ENCODE measurements at regions not wholly inside any gene's neighbourhood (a gene's known extent, or its start where the extent isn't known, plus 50 kb on each side); places are given as distances from the start of the nearest gene placed in this dataset.

- no peaks in the 10 kb centered on the region for H3K79me1 ChIP-seq (ENCODE audit: low read depth in 1 of 2, low read length in 2 of 2)
- H3K23ac ChIP-seq (ENCODE audit: low read depth, low read length): no peak overlapping the region
- H2BK5ac ChIP-seq (ENCODE audit: low read depth, low read length, poor library complexity, severe bottlenecking): no peak overlapping the region
- H2BK120ac ChIP-seq (ENCODE audit: low read depth, low read length): no peak overlapping the region
- H2AFZ ChIP-seq (replicated peaks; ENCODE audit: low read length, poor library complexity): no peak overlapping the region
- no peaks in the 10 kb centered on the region for H3K27me3 ChIP-seq (ENCODE audit: control insufficient read depth, insufficient read depth, low read length)
- no peak overlapping the region for H3K4me2 ChIP-seq (ENCODE audit: low read depth, low read length)
- H2AK9ac ChIP-seq (replicated peaks; ENCODE audit: low read depth, low read length, poor library complexity): no peak overlapping the region
- H3K4me3 ChIP-seq (ENCODE audit: insufficient read depth, low read depth, low read length): no peak overlapping the region
- no peaks in the 10 kb centered on the region for H3K36me3 ChIP-seq (ENCODE audit: control insufficient read depth, insufficient read depth, low read length)
- no peak overlapping the region for H4K5ac ChIP-seq (ENCODE audit: low read depth, low read length)
- ChIA-PET CTCF (no interaction called here), POLR2A (ENCODE audit: unreplicated experiment) (no interaction called here)
- no peak overlapping the region for H2AK5ac ChIP-seq (ENCODE audit: low read depth, low read length)
- 0% methylated on average over 1 of the region's 7 CpGs; no CpG with 5 or more reads in 1 of the 2 experiments for WGBS, 2 experiments (ENCODE audit: extremely low coverage in 2 of 2, insufficient read length in 1 of 2)
- H4K20me1 ChIP-seq (ENCODE audit: insufficient read depth, low read length): no peaks in the 10 kb centered on the region
- no peak overlapping the region for H4K8ac ChIP-seq (ENCODE audit: low read depth in 2 of 2, low read length in 2 of 2)
- H3K56ac ChIP-seq (ENCODE audit: extremely low read depth, insufficient read depth, low read length): no peak overlapping the region
- H3K4ac ChIP-seq (ENCODE audit: low read depth, low read length): no peak overlapping the region
- in situ Hi-C loops (cut with MboI; ENCODE audit: low sequenced_read_pairs) (no loop called here), intact Hi-C loops (cut with micrococcal nuclease) (loop anchor here (2.0 kb wide), 1 partner anchor 77 kb away; no protein-coding TSS in a partner anchor), dilution Hi-C loops (cut with HindIII; ENCODE audit: low sequenced_read_pairs, unreplicated experiment) (no loop called here)
- DNase-seq (no peak), ATAC-seq (ENCODE audit: low read depth) (no peak)
- H3K27ac ChIP-seq (ENCODE audit: insufficient read depth, low read length): no peak overlapping the region
- no peak overlapping the region for H3K9ac ChIP-seq (ENCODE audit: low read depth, low read length)
- H3K9me1 ChIP-seq (ENCODE audit: insufficient read depth, low read length): no peaks in the 10 kb centered on the region
- H2BK15ac ChIP-seq (ENCODE audit: low read depth, low read length): no peak overlapping the region
- no peak overlapping the region for H4K91ac ChIP-seq (ENCODE audit: insufficient read depth, low read depth, low read length)
- BruUV-seq (replicated peaks): no TSS peak
- no peaks in the 10 kb centered on the region for H3K4me1 ChIP-seq (ENCODE audit: control insufficient read depth, insufficient read depth, low read length)
- H3K14ac ChIP-seq (replicated peaks; ENCODE audit: low read depth, low read length): no peak overlapping the region
- no peak overlapping the region for H2BK20ac ChIP-seq (ENCODE audit: low read depth, low read length)
- H3K9me3 ChIP-seq (ENCODE audit: control insufficient read depth, insufficient read depth, low read length): peaks cover 4% of the 10 kb centered on the region
- H3K18ac ChIP-seq (ENCODE audit: low read depth, low read length): no peak overlapping the region
- TF ChIP-seq NFE2L2 (IDR thresholded peaks at IDR 0.05; ENCODE audit: low read depth, low read length) (no peak), RFX5 (IDR thresholded peaks at IDR 0.05; ENCODE audit: low read depth, low read length) (no peak), CEBPB (IDR thresholded peaks at IDR 0.05; ENCODE audit: low read depth, low read length) (no peak), BHLHE40 (IDR thresholded peaks at IDR 0.05; ENCODE audit: low read depth, low read length) (no peak), USF2 (IDR thresholded peaks at IDR 0.05; ENCODE audit: low read depth, low read length) (no peak), SMC3 (IDR thresholded peaks at IDR 0.05; ENCODE audit: low read depth, low read length) (no peak), RAD21 (IDR thresholded peaks at IDR 0.05; ENCODE audit: low read length) (no peak), POLR2A (IDR thresholded peaks at IDR 0.05; ENCODE audit: low read depth, low read length) (no peak), RCOR1 (IDR thresholded peaks at IDR 0.05; ENCODE audit: insufficient replicate concordance, low read length) (no peak), MAZ (IDR thresholded peaks at IDR 0.05; ENCODE audit: borderline replicate concordance, low read depth, low read length) (no peak), MXI1 (IDR thresholded peaks at IDR 0.05; ENCODE audit: borderline replicate concordance, low read depth, low read length) (no peak), ELK1 (IDR thresholded peaks at IDR 0.05; ENCODE audit: borderline replicate concordance, low read depth, low read length) (no peak), MAFK (IDR thresholded peaks at IDR 0.05; ENCODE audit: low read depth, low read length) (no peak), CHD1 (IDR thresholded peaks at IDR 0.05; ENCODE audit: low read depth, low read length) (no peak), FOS (IDR thresholded peaks at IDR 0.05; ENCODE audit: low read depth, low read length) (no peak)
- TF ChIP-seq, protein P1, sequence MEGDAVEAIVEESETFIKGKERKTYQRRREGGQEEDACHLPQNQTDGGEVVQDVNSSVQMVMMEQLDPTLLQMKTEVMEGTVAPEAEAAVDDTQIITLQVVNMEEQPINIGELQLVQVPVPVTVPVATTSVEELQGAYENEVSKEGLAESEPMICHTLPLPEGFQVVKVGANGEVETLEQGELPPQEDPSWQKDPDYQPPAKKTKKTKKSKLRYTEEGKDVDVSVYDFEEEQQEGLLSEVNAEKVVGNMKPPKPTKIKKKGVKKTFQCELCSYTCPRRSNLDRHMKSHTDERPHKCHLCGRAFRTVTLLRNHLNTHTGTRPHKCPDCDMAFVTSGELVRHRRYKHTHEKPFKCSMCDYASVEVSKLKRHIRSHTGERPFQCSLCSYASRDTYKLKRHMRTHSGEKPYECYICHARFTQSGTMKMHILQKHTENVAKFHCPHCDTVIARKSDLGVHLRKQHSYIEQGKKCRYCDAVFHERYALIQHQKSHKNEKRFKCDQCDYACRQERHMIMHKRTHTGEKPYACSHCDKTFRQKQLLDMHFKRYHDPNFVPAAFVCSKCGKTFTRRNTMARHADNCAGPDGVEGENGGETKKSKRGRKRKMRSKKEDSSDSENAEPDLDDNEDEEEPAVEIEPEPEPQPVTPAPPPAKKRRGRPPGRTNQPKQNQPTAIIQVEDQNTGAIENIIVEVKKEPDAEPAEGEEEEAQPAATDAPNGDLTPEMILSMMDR (conservative IDR thresholded peaks at IDR 0.05; ENCODE audit: low read depth, low read length): no peak
These were observed 733.1 kb downstream of the TYW1 start for GRCh38 chr7:67729771-67730170.

Measured in IMR-90 (cell line).